ENCODE measurements at regions not wholly inside any gene's neighbourhood (a gene's known extent, or its start where the extent isn't known, plus 50 kb on each side); places are given as distances from the start of the nearest gene placed in this dataset.

- no peak for ATAC-seq
- TF ChIP-seq, protein P1, sequence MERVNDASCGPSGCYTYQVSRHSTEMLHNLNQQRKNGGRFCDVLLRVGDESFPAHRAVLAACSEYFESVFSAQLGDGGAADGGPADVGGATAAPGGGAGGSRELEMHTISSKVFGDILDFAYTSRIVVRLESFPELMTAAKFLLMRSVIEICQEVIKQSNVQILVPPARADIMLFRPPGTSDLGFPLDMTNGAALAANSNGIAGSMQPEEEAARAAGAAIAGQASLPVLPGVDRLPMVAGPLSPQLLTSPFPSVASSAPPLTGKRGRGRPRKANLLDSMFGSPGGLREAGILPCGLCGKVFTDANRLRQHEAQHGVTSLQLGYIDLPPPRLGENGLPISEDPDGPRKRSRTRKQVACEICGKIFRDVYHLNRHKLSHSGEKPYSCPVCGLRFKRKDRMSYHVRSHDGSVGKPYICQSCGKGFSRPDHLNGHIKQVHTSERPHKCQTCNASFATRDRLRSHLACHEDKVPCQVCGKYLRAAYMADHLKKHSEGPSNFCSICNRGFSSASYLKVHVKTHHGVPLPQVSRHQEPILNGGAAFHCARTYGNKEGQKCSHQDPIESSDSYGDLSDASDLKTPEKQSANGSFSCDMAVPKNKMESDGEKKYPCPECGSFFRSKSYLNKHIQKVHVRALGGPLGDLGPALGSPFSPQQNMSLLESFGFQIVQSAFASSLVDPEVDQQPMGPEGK (CRISPR knock-in tag; IDR thresholded peaks at IDR 0.05; ENCODE audit: borderline replicate concordance): no peak
- TF ChIP-seq CSDC2 (CRISPR knock-in tag; IDR thresholded peaks at IDR 0.05): no peak
- no peak for TF ChIP-seq ZFP3 (CRISPR knock-in tag; IDR thresholded peaks at IDR 0.05)
- no peak for TF ChIP-seq ZNF8 (CRISPR knock-in tag; IDR thresholded peaks at IDR 0.05)
Measured at GRCh38 chr7:54097886-54098285, 444.3 kb upstream of the VSTM2A start.

- ATAC-seq: no peak
- TF ChIP-seq GLIS3 (CRISPR knock-in tag; IDR thresholded peaks at IDR 0.05) (no peak), PPARA (CRISPR knock-in tag; IDR thresholded peaks at IDR 0.05; ENCODE audit: borderline replicate concordance) (no peak), ZFP30 (CRISPR knock-in tag; IDR thresholded peaks at IDR 0.05) (no peak), TCF4 (CRISPR knock-in tag; IDR thresholded peaks at IDR 0.05; ENCODE audit: borderline replicate concordance) (no peak), ZNF565 (CRISPR knock-in tag; conservative IDR thresholded peaks at IDR 0.05; ENCODE audit: low read depth) (no peak), ZNF8 (CRISPR knock-in tag; IDR thresholded peaks at IDR 0.05) (no peak), CSDC2 (CRISPR knock-in tag; IDR thresholded peaks at IDR 0.05) (no peak), TOX (CRISPR knock-in tag; IDR thresholded peaks at IDR 0.05; ENCODE audit: borderline replicate concordance) (no peak)
- TF ChIP-seq, protein P2, sequence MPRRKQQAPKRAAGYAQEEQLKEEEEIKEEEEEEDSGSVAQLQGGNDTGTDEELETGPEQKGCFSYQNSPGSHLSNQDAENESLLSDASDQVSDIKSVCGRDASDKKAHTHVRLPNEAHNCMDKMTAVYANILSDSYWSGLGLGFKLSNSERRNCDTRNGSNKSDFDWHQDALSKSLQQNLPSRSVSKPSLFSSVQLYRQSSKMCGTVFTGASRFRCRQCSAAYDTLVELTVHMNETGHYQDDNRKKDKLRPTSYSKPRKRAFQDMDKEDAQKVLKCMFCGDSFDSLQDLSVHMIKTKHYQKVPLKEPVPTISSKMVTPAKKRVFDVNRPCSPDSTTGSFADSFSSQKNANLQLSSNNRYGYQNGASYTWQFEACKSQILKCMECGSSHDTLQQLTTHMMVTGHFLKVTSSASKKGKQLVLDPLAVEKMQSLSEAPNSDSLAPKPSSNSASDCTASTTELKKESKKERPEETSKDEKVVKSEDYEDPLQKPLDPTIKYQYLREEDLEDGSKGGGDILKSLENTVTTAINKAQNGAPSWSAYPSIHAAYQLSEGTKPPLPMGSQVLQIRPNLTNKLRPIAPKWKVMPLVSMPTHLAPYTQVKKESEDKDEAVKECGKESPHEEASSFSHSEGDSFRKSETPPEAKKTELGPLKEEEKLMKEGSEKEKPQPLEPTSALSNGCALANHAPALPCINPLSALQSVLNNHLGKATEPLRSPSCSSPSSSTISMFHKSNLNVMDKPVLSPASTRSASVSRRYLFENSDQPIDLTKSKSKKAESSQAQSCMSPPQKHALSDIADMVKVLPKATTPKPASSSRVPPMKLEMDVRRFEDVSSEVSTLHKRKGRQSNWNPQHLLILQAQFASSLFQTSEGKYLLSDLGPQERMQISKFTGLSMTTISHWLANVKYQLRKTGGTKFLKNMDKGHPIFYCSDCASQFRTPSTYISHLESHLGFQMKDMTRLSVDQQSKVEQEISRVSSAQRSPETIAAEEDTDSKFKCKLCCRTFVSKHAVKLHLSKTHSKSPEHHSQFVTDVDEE (CRISPR knock-in tag; IDR thresholded peaks at IDR 0.05): no peak
Measured at GRCh38 chr7:54109501-54109900, 432.7 kb upstream of the VSTM2A start.

DNA sequence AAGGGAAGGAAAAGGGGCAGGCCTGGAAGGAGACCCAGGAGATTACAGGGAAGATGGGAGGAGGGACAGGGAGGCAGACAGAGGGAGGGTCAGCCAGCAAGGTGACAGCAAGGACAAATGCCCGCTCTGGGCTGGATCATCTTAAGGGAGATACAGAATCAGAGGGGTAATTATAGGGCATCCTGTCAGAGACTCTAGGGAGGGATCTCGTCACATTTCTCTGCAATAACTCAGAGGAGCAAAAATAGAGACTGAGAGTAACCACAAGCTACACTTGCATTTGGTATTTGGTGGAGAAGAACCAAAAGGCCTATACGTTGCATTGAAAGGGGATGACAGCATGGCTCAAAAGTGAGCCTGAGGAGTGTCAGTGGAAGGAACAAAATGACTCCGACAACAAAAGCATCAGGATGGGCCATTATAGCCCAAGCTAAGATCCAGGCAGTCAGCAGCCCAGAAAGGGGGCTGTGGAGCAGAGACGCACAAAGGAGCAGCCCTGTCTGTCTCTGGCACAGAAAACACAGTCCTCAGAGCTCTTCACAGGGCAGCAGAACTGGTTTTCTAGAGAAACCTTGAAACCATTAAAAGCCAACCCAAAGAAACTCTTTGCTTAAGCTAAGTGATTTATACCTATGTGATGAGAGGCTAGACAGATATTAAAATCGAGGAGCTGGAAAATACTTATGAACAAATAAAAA is 430.2 kb upstream of the VSTM2A start:
- TF ChIP-seq, protein P3, sequence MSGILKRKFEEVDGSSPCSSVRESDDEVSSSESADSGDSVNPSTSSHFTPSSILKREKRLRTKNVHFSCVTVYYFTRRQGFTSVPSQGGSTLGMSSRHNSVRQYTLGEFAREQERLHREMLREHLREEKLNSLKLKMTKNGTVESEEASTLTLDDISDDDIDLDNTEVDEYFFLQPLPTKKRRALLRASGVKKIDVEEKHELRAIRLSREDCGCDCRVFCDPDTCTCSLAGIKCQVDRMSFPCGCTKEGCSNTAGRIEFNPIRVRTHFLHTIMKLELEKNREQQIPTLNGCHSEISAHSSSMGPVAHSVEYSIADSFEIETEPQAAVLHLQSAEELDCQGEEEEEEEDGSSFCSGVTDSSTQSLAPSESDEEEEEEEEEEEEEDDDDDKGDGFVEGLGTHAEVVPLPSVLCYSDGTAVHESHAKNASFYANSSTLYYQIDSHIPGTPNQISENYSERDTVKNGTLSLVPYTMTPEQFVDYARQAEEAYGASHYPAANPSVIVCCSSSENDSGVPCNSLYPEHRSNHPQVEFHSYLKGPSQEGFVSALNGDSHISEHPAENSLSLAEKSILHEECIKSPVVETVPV (CRISPR knock-in tag; IDR thresholded peaks at IDR 0.05): no peak
- no peak for TF ChIP-seq RARB (CRISPR knock-in tag; IDR thresholded peaks at IDR 0.05)
- TF ChIP-seq OSR1 (CRISPR knock-in tag; IDR thresholded peaks at IDR 0.05): no peak
- TF ChIP-seq ZNF70 (CRISPR knock-in tag; IDR thresholded peaks at IDR 0.05): no peak
- TF ChIP-seq ZNF565 (CRISPR knock-in tag; conservative IDR thresholded peaks at IDR 0.05; ENCODE audit: low read depth): no peak
- no peak for TF ChIP-seq SNAI2 (CRISPR knock-in tag; IDR thresholded peaks at IDR 0.05)
- no peak for TF ChIP-seq ZC3H10 (CRISPR knock-in tag; IDR thresholded peaks at IDR 0.05)
- TF ChIP-seq ZNF8 (CRISPR knock-in tag; IDR thresholded peaks at IDR 0.05): no peak
- TF ChIP-seq, protein P4, sequence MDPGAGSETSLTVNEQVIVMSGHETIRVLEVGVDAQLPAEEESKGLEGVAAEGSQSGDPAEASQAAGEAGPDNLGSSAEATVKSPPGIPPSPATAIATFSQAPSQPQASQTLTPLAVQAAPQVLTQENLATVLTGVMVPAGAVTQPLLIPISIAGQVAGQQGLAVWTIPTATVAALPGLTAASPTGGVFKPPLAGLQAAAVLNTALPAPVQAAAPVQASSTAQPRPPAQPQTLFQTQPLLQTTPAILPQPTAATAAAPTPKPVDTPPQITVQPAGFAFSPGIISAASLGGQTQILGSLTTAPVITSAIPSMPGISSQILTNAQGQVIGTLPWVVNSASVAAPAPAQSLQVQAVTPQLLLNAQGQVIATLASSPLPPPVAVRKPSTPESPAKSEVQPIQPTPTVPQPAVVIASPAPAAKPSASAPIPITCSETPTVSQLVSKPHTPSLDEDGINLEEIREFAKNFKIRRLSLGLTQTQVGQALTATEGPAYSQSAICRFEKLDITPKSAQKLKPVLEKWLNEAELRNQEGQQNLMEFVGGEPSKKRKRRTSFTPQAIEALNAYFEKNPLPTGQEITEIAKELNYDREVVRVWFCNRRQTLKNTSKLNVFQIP (CRISPR knock-in tag; IDR thresholded peaks at IDR 0.05; ENCODE audit: borderline replicate concordance, low read depth): no peak
- ATAC-seq: no peak

DNA sequence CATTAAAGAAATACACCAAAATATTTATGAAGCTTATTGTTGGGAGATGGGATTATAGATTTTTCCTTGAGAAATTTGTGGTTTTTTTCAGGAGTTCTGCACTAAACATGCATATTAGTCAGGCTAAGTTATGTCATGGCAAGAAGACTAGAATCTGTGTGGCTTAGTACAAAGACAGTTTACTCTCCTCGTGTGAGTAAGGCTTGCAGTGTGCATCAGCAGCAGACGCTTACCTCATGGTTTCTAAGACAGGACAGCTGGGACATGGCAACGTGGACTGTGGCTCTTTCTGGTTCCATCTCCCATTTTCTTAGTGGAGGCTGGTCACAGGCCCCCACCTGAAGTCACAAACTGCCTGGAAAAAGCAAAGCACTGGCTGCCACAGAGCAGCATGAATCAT is 429.6 kb upstream of the VSTM2A start:
- no peak for ATAC-seq
- TF ChIP-seq, protein P1 (CRISPR knock-in tag; IDR thresholded peaks at IDR 0.05; ENCODE audit: borderline replicate concordance): no peak
- no peak for TF ChIP-seq CSDC2 (CRISPR knock-in tag; IDR thresholded peaks at IDR 0.05)
